Lower leg skin (tissue), 4 donors: ENCODE measurements at regions not wholly inside any gene's neighbourhood (a gene's known extent, or its start where the extent isn't known, plus 50 kb on each side); places are given as distances from the start of the nearest gene placed in this dataset.

Source experiments
- DNase-seq, 2 donors: peaks; one replicate each; pipeline ENCODE4 v3.0.0-alpha.2; 2019; ENCODE audit warnings: low spot score in 2 of 2
- H3K4me3 ChIP-seq: fragments of 200-600 bp; sonication (generic); 2 replicates; pipeline ENCODE4 v1.5.1; 2017; ENCODE audit warnings: mild to moderate bottlenecking, low read depth; ENCODE audit not compliant: poor library complexity, severe bottlenecking
- POLR2A ChIP-seq, 2 donors: fragments of 450-650 bp; IDR thresholded peaks; one replicate each; pipeline ENCODE4 v1.6.1; 2016 to 2017; ENCODE audit warnings: antibody characterized with exemption in 2 of 2, mild to moderate bottlenecking in 1 of 2, moderate library complexity in 1 of 2
- WGBS, 2 donors: methylation state at CpG; one replicate each; pipeline ENCODE4 v1.1.5; 2018; 5-methylcytosine and 5-hydroxymethylcytosine counted together
- intact Hi-C: fragments of 100-400 bp; cut with DNase I; formaldehyde crosslinking; loops from one replicate; pipeline ENCODE4 v1.15.0; 2023; ENCODE audit warnings: low total_unique reads
- TF ChIP-seq, protein P1 (sequence below), 3 donors: fragments of 450-650 bp; IDR thresholded peaks; one replicate each; pipeline ENCODE4 v1.5.1; 2016; ENCODE audit warnings: antibody characterized with exemption in 3 of 3, mild to moderate bottlenecking in 3 of 3, moderate library complexity in 2 of 3

DNA sequence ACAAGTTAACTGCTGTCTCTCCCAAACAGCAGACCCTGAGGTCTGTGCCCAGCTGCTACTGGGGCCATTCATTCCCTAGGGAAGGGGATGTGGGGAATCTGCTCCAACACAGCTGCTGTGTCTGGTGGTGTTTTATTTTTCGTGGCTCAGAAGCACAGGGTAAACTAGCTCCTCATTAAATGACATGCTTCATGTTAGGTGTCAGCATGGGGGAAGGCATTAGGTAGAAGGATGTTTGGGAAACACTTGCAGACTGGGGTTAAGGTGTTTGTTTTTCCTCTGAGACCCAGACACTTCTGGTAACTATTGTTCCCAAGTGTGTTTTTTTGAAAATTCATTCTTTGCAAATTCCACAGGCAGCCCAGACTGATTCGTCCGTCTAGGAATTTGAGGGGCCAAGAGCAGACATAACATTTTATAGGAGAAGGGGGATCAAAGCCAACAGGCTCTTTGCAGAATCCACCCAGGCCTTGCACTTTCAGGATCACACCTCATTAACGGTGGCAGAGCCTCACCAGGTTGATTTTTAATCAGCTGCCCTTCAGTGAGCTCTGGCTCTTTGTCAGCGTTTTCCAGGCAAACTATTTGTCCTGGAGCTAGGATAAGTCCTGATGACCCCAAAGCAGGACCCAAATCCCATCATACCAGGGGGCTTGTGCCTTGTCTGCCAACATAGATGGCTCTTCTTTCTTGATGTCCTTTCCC, 65.4 kb upstream of the ITGA11 start:
- intact Hi-C loops = no loop called here
- whole genome bisulfite sequencing, 2 donors = 81 to 82% methylated on average over 5 of the region's 5 CpGs
- no peak for DNase-seq
- TF ChIP-seq, protein P1, sequence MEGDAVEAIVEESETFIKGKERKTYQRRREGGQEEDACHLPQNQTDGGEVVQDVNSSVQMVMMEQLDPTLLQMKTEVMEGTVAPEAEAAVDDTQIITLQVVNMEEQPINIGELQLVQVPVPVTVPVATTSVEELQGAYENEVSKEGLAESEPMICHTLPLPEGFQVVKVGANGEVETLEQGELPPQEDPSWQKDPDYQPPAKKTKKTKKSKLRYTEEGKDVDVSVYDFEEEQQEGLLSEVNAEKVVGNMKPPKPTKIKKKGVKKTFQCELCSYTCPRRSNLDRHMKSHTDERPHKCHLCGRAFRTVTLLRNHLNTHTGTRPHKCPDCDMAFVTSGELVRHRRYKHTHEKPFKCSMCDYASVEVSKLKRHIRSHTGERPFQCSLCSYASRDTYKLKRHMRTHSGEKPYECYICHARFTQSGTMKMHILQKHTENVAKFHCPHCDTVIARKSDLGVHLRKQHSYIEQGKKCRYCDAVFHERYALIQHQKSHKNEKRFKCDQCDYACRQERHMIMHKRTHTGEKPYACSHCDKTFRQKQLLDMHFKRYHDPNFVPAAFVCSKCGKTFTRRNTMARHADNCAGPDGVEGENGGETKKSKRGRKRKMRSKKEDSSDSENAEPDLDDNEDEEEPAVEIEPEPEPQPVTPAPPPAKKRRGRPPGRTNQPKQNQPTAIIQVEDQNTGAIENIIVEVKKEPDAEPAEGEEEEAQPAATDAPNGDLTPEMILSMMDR (IDR thresholded peaks at IDR 0.05) = no peak
- no peak for TF ChIP-seq POLR2A (IDR thresholded peaks at IDR 0.05)
- H3K4me3 ChIP-seq = no peak overlapping the region

DNA sequence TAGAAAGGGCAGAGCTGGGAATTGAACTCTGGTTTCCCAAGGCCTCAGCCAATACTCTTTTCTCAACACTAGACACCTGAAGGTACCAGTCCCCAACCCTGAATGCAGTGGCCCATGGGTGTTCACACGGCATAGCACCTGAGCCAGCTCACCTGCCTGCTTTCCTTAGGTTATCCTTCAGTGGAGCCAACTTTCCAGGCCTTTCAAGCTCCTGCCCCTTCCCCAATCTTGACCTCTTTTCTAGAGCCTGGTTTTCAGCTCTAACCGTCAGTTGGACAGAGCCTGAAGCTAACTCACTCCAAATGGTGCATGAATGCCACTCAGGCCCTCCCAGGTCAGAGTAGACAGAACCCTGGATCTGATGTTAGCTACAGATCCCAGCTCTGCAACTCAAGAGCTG, 66.1 kb upstream of the ITGA11 start:
- DNase-seq = peak in 1 of 2 donors; percentile 63
- H3K4me3 ChIP-seq = no peak overlapping the region
- TF ChIP-seq, protein P1 (IDR thresholded peaks at IDR 0.05) = no peak
- TF ChIP-seq POLR2A (IDR thresholded peaks at IDR 0.05) = no peak
- WGBS, 2 donors = 97 to 100% methylated on average over 2 of the region's 2 CpGs
- intact Hi-C loops = no loop called here

DNA sequence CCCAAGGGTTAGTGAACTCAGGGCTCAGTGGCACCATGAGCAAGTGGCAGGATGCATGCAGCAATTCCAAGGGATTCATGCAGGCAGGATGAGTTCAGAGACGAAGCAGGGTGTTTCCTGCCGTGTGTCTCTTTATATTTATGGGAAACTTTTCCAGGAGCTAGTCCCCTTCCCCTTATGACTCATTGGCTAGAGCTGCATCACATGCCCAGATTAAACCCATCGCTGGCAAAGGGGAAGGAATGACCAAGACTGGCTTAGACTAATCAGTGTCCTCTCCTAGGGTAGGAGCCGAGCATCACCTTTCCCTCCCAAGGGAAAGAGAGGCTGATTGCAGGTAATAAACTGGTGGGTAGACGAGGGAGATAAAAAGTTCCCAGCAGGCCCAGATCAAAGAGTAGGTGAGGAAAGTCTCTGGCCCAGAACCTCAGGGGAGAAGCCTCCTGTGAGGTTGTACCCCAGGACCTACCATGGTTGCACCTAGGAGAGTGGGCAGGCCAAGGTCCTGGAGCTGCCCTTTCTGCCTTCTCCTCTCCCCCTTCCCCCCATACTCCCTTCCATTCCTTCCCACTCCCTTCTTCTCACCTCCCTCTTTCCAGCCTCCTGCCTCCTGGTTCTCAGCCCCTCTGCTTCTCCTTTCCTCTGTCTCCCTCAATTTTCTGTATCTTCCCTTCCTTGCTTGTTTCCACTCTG, 67.8 kb upstream of the ITGA11 start:
- no peak overlapping the region for H3K4me3 ChIP-seq
- no peak for DNase-seq
- no peak for TF ChIP-seq POLR2A (IDR thresholded peaks at IDR 0.05)
- TF ChIP-seq, protein P1 (IDR thresholded peaks at IDR 0.05) = no peak
- 81 to 86% methylated on average over 5 of the region's 5 CpGs for WGBS, 2 donors
- intact Hi-C loops = no loop called here

DNA sequence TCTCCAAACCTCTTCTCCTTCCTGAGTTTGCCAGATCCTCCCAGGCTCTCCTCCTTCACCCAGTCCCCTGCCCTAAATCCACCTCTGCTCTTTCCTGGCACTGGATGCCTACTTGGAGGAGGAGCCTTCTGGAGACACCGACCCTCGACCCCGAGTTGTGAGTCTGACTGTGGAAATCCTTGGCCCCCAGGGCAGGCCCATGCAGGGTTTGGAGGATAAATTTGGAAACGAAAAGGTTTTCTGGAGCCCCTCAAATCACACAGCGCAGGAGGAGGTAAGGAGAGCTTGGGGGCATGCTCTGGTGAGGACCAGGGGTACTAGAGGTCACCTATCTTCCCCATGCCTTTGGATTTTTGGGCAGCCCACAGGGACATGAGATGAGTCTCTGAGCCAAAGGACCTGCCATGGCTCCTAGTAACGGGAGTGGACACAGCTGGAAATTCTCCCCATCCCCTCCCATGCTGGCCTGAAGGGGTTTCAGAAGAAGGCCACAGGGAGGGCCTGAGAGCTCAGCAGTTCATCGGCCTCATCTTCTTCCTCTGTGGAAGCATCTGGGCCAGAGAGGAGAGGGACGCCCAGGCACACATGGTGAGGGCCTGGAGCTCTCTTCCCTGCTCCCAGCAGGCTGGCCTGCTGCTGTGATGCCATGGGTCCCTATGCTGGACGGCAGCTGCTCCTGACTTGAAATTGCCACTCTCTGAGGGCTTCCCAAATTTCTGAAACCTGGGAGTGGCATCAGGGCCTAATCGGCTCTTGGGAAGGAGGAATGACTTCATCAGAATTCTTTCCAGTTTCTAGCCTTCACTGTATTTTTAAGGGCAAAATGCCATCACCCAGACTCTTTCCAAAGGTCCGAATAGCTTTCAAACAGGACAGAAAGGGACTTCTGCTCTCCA, 68.6 kb upstream of the ITGA11 start:
- peak in 1 of 2 donors; percentile 76 for DNase-seq
- H3K4me3 ChIP-seq = no peak overlapping the region
- 70 to 72% methylated on average over 11 of the region's 11 CpGs for WGBS, 2 donors
- intact Hi-C loops = no loop called here
- TF ChIP-seq POLR2A (IDR thresholded peaks at IDR 0.05) = no peak
- TF ChIP-seq, protein P1 (IDR thresholded peaks at IDR 0.05) = no peak

DNA sequence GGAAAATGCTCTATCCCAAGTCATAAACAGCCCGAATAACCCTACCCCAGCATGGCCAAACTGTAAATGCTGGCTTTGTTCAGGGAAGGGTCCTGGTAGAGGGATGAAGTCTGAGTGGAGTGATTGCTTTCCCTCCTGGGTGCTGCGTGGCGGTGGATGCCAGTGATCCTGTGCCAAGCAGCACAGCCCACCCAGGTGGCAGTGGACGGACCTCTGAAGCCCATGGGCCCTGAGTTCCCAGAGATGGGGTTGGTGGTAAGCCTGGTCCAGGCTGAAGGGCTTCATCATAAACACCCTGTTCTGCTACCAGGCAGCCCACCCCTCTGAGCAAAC, 69.3 kb upstream of the ITGA11 start:
- peak in 1 of 2 donors; percentile 31 for DNase-seq
- 68 to 80% methylated on average over 4 of the region's 4 CpGs for WGBS, 2 donors
- intact Hi-C loops = no loop called here
- H3K4me3 ChIP-seq = no peak overlapping the region
- TF ChIP-seq, protein P1 (IDR thresholded peaks at IDR 0.05) = no peak
- TF ChIP-seq POLR2A (IDR thresholded peaks at IDR 0.05) = no peak
